OCI-LY1 (cell line): ENCODE measurements at regions not wholly inside any gene's neighbourhood (a gene's known extent, or its start where the extent isn't known, plus 50 kb on each side); places are given as distances from the start of the nearest gene placed in this dataset.
A peak's percentile ranks its signal among the peaks of the same experiment; 100 is the strongest.

Experiments used
- H2AFZ ChIP-seq: fragments of 200-600 bp; sonication (generic), shearing (Covaris generic); 2 replicates; pipeline ENCODE4 v1.6.0; 2014; ENCODE audit warnings: antibody characterized with exemption, mild to moderate bottlenecking, low read length
- H3F3A ChIP-seq: fragments of 200-600 bp; sonication (generic), shearing (Covaris generic); 2 replicates; pipeline ENCODE4 v1.6.0; 2014; ENCODE audit warnings: mild to moderate bottlenecking, antibody characterized with exemption, low read length, moderate library complexity; ENCODE audit not compliant: insufficient read depth
- H3K27ac ChIP-seq: fragments of 200-600 bp; sonication (generic); 2 replicates; pipeline ENCODE4 v1.5.1; 2014; ENCODE audit warnings: low read length, mixed run types, mild to moderate bottlenecking, low read depth; ENCODE audit not compliant: poor library complexity, severe bottlenecking
- H3K27me3 ChIP-seq: fragments of 200-600 bp; sonication (generic); 2 replicates; pipeline ENCODE4 v1.6.0; 2014; ENCODE audit warnings: antibody characterized with exemption, mild to moderate bottlenecking, low read length, moderate library complexity; ENCODE audit not compliant: insufficient read depth
- H3K36me3 ChIP-seq: fragments of 200-600 bp; sonication (generic); 2 replicates; pipeline ENCODE4 v1.6.1; 2014; ENCODE audit warnings: mild to moderate bottlenecking, antibody characterized with exemption, low read length, moderate library complexity, mixed read lengths; ENCODE audit not compliant: insufficient read depth
- H3K4me1 ChIP-seq: fragments of 200-600 bp; sonication (generic); 2 replicates; pipeline ENCODE4 v1.5.1; 2014; ENCODE audit warnings: mild to moderate bottlenecking, low read length, moderate library complexity; ENCODE audit not compliant: insufficient read depth, severe bottlenecking
- H3K4me2 ChIP-seq: fragments of 200-600 bp; sonication (generic), shearing (Covaris generic); 2 replicates; pipeline ENCODE4 v1.6.1; 2014; ENCODE audit warnings: low read length
- H3K4me3 ChIP-seq: fragments of 200-600 bp; sonication (generic); 2 replicates; pipeline ENCODE4 v1.5.1; 2014; ENCODE audit warnings: low read length, low read depth, mild to moderate bottlenecking, mixed read lengths; ENCODE audit not compliant: poor library complexity, severe bottlenecking
- H3K79me2 ChIP-seq: fragments of 200-600 bp; shearing (Covaris generic); 2 replicates; pipeline ENCODE4 v1.6.1; 2016; ENCODE audit warnings: mixed run types, low read length, mixed read lengths; ENCODE audit not compliant: insufficient read depth
- H3K9ac ChIP-seq: fragments of 200-600 bp; sonication (generic), shearing (Covaris generic); 2 replicates; pipeline ENCODE4 v1.6.1; 2014; ENCODE audit warnings: mild to moderate bottlenecking, low read length, mixed read lengths
- H3K9me2 ChIP-seq: fragments of 200-600 bp; sonication (generic), shearing (Covaris generic); 2 replicates; pipeline ENCODE4 v1.6.1; 2014; ENCODE audit warnings: low read depth, mild to moderate bottlenecking, low read length, mixed read lengths
- H3K9me3 ChIP-seq: fragments of 200-600 bp; shearing (Covaris generic); 2 replicates; pipeline ENCODE4 v1.6.1; 2014; ENCODE audit warnings: low read length, mixed read lengths
- H4K20me1 ChIP-seq: fragments of 200-600 bp; sonication (generic), shearing (Covaris generic); 2 replicates; pipeline ENCODE4 v1.6.0; 2016; ENCODE audit warnings: mild to moderate bottlenecking, low read length; ENCODE audit not compliant: insufficient read depth
- EZH2 ChIP-seq: fragments of 200-600 bp; sonication (generic), shearing (Covaris generic); IDR thresholded peaks from 2 replicates; pipeline ENCODE4 v1.8.0; 2017; ENCODE audit warnings: borderline replicate concordance, mixed run types, mild to moderate bottlenecking, antibody characterized with exemption, low read length, moderate library complexity, mixed read lengths
- TF ChIP-seq, protein P1 (sequence below): fragments of 200-600 bp; sonication (generic), shearing (Covaris generic); IDR thresholded peaks from 2 replicates; pipeline ENCODE4 v1.5.1; 2017; ENCODE audit warnings: mild to moderate bottlenecking, antibody characterized with exemption, low read length, moderate library complexity, mixed read lengths

DNA sequence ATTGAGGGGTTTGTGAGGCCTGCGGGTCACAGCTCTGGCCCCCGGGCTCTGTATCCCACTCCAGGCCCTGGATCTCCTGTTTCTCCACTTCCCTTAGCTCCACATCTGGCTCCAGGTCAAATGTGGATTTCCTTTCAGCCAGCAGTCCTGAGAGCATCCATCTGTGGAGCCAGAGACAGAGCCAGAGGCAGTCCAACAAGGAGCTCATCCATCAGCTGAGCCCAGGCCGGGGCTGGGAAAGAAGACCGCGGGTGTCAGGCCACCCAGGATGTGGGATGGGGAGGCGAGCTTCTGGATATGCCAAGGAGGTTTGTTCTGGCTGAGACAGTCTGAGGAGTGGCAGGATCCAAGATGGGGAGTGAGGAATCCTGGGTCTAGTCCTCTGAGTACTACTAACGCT lies 91.7 kb downstream of the EFNB1 start:
- H3K27ac ChIP-seq, result no peak overlapping the region
- no peak overlapping the region for H2AFZ ChIP-seq
- no peaks in the 10 kb centered on the region for H3K79me2 ChIP-seq
- no peaks in the 10 kb centered on the region for H3K9me3 ChIP-seq
- TF ChIP-seq EZH2, result no peak
- TF ChIP-seq, protein P1, sequence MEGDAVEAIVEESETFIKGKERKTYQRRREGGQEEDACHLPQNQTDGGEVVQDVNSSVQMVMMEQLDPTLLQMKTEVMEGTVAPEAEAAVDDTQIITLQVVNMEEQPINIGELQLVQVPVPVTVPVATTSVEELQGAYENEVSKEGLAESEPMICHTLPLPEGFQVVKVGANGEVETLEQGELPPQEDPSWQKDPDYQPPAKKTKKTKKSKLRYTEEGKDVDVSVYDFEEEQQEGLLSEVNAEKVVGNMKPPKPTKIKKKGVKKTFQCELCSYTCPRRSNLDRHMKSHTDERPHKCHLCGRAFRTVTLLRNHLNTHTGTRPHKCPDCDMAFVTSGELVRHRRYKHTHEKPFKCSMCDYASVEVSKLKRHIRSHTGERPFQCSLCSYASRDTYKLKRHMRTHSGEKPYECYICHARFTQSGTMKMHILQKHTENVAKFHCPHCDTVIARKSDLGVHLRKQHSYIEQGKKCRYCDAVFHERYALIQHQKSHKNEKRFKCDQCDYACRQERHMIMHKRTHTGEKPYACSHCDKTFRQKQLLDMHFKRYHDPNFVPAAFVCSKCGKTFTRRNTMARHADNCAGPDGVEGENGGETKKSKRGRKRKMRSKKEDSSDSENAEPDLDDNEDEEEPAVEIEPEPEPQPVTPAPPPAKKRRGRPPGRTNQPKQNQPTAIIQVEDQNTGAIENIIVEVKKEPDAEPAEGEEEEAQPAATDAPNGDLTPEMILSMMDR, result no peak
- no peaks in the 10 kb centered on the region for H3K36me3 ChIP-seq
- no peak overlapping the region for H3K4me3 ChIP-seq
- H3K4me2 ChIP-seq, result no peak overlapping the region
- H3K27me3 ChIP-seq, result no peaks in the 10 kb centered on the region
- no peaks in the 10 kb centered on the region for H4K20me1 ChIP-seq
- H3K9me2 ChIP-seq, result no peaks in the 10 kb centered on the region
- H3F3A ChIP-seq, result no peaks in the 10 kb centered on the region
- no peak overlapping the region for H3K9ac ChIP-seq
- H3K4me1 ChIP-seq, result no peaks in the 10 kb centered on the region

DNA sequence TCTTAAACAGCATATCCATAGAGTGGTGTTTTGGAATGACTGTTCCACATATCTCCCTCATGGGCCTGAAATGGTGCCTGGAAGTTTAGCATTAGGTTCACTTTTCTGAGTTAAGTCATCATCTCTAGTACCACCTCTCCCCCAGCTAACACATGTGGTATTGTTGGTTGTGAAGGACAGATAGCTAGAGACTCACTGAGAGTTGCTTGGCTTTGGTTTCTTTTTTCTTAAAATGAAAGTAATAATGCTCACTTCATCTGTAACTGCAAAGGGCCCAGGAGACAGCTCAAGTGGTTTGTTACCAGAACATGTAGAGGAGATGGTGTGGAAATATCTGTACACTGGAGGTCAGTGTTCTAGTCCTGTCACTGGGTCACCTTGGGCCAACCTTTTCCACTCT lies 90.9 kb downstream of the EFNB1 start:
- no peaks in the 10 kb centered on the region for H3F3A ChIP-seq

DNA sequence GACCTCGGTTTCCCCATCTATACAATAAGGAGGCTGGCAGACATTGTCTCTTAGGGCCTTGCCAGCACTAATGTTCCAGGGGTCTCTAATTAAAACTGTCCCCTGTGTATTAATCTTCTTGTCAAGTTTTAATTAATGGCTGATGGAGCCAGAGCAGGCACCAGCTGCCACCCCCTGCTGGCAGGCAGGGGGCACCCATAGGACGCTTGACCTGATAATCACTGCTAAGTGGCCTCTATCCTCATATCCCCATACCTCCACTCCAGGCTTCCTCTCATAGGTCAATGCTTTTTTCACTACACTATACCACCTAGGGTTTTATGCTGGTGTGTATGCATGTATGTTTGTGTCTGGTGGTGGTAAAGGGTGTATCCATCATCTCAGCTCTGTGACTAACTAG lies 89.4 kb downstream of the EFNB1 start:
- H2AFZ ChIP-seq, result no peak overlapping the region
- H3K9me2 ChIP-seq, result no peaks in the 10 kb centered on the region
- H3K27me3 ChIP-seq, result no peaks in the 10 kb centered on the region
- no peaks in the 10 kb centered on the region for H3K79me2 ChIP-seq
- no peak overlapping the region for H3K4me2 ChIP-seq
- no peaks in the 10 kb centered on the region for H3K36me3 ChIP-seq
- no peak overlapping the region for H3K4me3 ChIP-seq
- H3K27ac ChIP-seq, result no peak overlapping the region
- no peaks in the 10 kb centered on the region for H3K9me3 ChIP-seq
- no peaks in the 10 kb centered on the region for H4K20me1 ChIP-seq
- no peak for TF ChIP-seq EZH2
- TF ChIP-seq, protein P1, result 0 out of 2 replicates have a peak, but pooled peaks have one; percentile 6
- H3F3A ChIP-seq, result no peaks in the 10 kb centered on the region
- no peaks in the 10 kb centered on the region for H3K4me1 ChIP-seq
- no peak overlapping the region for H3K9ac ChIP-seq

More for the DNA sequence above, 90.9 kb downstream of the EFNB1 start:
- no peak overlapping the region for H2AFZ ChIP-seq
- H3K4me1 ChIP-seq, result no peaks in the 10 kb centered on the region
- H3K27me3 ChIP-seq, result no peaks in the 10 kb centered on the region
- no peaks in the 10 kb centered on the region for H3K79me2 ChIP-seq
- no peaks in the 10 kb centered on the region for H3K9me2 ChIP-seq
- H4K20me1 ChIP-seq, result no peaks in the 10 kb centered on the region
- H3K4me2 ChIP-seq, result no peak overlapping the region
- H3K36me3 ChIP-seq, result no peaks in the 10 kb centered on the region
- H3K4me3 ChIP-seq, result no peak overlapping the region
- no peaks in the 10 kb centered on the region for H3K9me3 ChIP-seq
- H3K9ac ChIP-seq, result no peak overlapping the region
- no peak overlapping the region for H3K27ac ChIP-seq
- TF ChIP-seq, protein P1, result no peak
- TF ChIP-seq EZH2, result no peak
